K562 (cell line): ENCODE measurements at regions not wholly inside any gene's neighbourhood (a gene's known extent, or its start where the extent isn't known, plus 50 kb on each side); places are given as distances from the start of the nearest gene placed in this dataset.

ENCODE experiments used
- ATAC-seq: fragments of 200-7000 bp; cut with Tn5 transposase; 3 replicates; pipeline ENCODE4 v1.9.1; 2020; ENCODE audit warnings: moderate library complexity
- BruUV-seq: library from RNA; stranded (reverse); fragments of 400-500 nt; replicated peaks from 2 replicates; lab custom pipeline; 2021; lab: Mats Ljungman, UMichigan
- CTCF ChIA-PET: fragments of 300-600 bp; formaldehyde crosslinking; extraction: SDS; loops from one replicate; lab custom pipeline; 2021; ENCODE audit warnings: low intra/inter-chr PET ratio; lab: Yijun Ruan, JAX
- POLR2A ChIA-PET: fragments of 300-600, 350-650 bp; sonication (Branson Sonifier 250); formaldehyde crosslinking; extraction: SDS; loops from one replicate; lab custom pipeline; 2021; ENCODE audit warnings: antibody characterized with exemption, inconsistent platforms; lab: Yijun Ruan, JAX
- DNase-seq, 4 experiments: peaks; one replicate each; pipeline versions ENCODE4 v3.0.0 to v3.0.0-alpha.2; 2011 to 2018; ENCODE audit warnings: low spot score in 3 of 4, mixed read lengths in 3 of 4; ENCODE audit errors: extremely low read depth in 1 of 4
- FAIRE-seq: peaks from 2 replicates; lab custom pipeline; 2011; peaks lifted over from hg19 to GRCh38; lab: Jason Lieb, UNC
- H2AFZ ChIP-seq: 2 replicates; pipeline ENCODE4 v1.6.0; 2011; ENCODE audit warnings: low read depth, low read length, control low read depth, inconsistent platforms
- H3K27ac ChIP-seq: fragments of 200-600 bp; 3 replicates; pipeline ENCODE4 v1.8.0; 2011; ENCODE audit warnings: low read depth, mild to moderate bottlenecking, control low read depth, inconsistent platforms, low read length, moderate library complexity, mixed read lengths; ENCODE audit errors: extremely low read depth
- H3K27me3 ChIP-seq, 2 experiments: fragments of 300-600 bp in 1 of 2; 2 replicates in 1 of 2; 3 replicates in 1 of 2; pipeline versions ENCODE4 v1.6.0 to v1.8.0; 2011; ENCODE audit warnings: inconsistent platforms in 2 of 2, low read length in 2 of 2, mild to moderate bottlenecking in 1 of 2, mixed read lengths in 1 of 2, moderate library complexity in 1 of 2; ENCODE audit not compliant: control insufficient read depth in 2 of 2, insufficient read depth in 2 of 2
- H3K36me3 ChIP-seq: fragments of 300-600 bp; 3 replicates; pipeline ENCODE4 v1.8.0; 2011; ENCODE audit warnings: mild to moderate bottlenecking, low read length, inconsistent platforms; ENCODE audit not compliant: control insufficient read depth, insufficient read depth
- H3K4me1 ChIP-seq, 2 experiments: fragments of 200-600 bp in 1 of 2; replicated peaks in 1 of 2; 2 replicates in 1 of 2; 3 replicates in 1 of 2; pipeline versions ENCODE4 v1.5.1 to v1.8.0; 2011; ENCODE audit warnings: inconsistent platforms in 2 of 2, low read length in 2 of 2, mild to moderate bottlenecking in 1 of 2, mixed read lengths in 1 of 2, moderate library complexity in 1 of 2; ENCODE audit not compliant: control insufficient read depth in 2 of 2, insufficient read depth in 2 of 2
- H3K4me2 ChIP-seq: 2 replicates; pipeline ENCODE4 v1.6.1; 2011; ENCODE audit warnings: low read length, control low read depth, inconsistent platforms, mixed read lengths; ENCODE audit not compliant: insufficient read depth
- H3K4me3 ChIP-seq: fragments of 200-600 bp; sonication (generic), shearing (Covaris generic); 2 replicates; pipeline ENCODE4 v1.5.1; 2016; ENCODE audit warnings: control low read depth, inconsistent platforms
- H3K79me2 ChIP-seq: fragments of 200-600 bp; 3 replicates; pipeline ENCODE4 v1.8.0; 2011; ENCODE audit warnings: low read length, inconsistent platforms; ENCODE audit not compliant: control insufficient read depth, insufficient read depth
- H3K9ac ChIP-seq, 2 experiments: 2 replicates each; pipeline versions ENCODE4 v1.6.0 to v1.6.1; 2011; ENCODE audit warnings: low read depth in 2 of 2, low read length in 2 of 2, control low read depth in 1 of 2, inconsistent platforms in 1 of 2, mild to moderate bottlenecking in 1 of 2, mixed read lengths in 1 of 2; ENCODE audit not compliant: insufficient read depth in 1 of 2
- H3K9me1 ChIP-seq: one replicate; pipeline ENCODE4 v1.6.0; 2011; ENCODE audit warnings: inconsistent platforms, mild to moderate bottlenecking, low read length, moderate library complexity; ENCODE audit not compliant: control insufficient read depth, insufficient read depth
- H3K9me3 ChIP-seq: replicated peaks from 2 replicates; pipeline ENCODE4 v1.5.1; 2011; ENCODE audit warnings: low read depth, low read length, inconsistent platforms; ENCODE audit not compliant: control insufficient read depth, insufficient read depth
- H4K20me1 ChIP-seq: replicated peaks from 2 replicates; pipeline ENCODE4 v1.6.1; 2011; ENCODE audit warnings: low read length, inconsistent platforms, mixed read lengths; ENCODE audit not compliant: control insufficient read depth, insufficient read depth
- CHCHD3 ChIP-seq: fragments of 250-450 bp; sonication (Bioruptor Pico); IDR thresholded peaks from 2 replicates; pipeline ENCODE4 v2.1.2; 2022; ENCODE audit warnings: mild to moderate bottlenecking
- FOS ChIP-seq: IDR thresholded peaks from 3 replicates; pipeline ENCODE4 v1.6.1; 2011; ENCODE audit not compliant: insufficient read length; ENCODE audit errors: extremely low read depth
- GATAD2A ChIP-seq: fragments of 450-650 bp; IDR thresholded peaks from 2 replicates; pipeline ENCODE4 v1.6.1; 2017
- ILF3 ChIP-seq: fragments of 450-650 bp; IDR thresholded peaks from 2 replicates; pipeline ENCODE4 v1.6.1; 2018; ENCODE audit warnings: antibody characterized with exemption, mild to moderate bottlenecking, moderate library complexity, borderline replicate concordance
- MAFK ChIP-seq: IDR thresholded peaks from 2 replicates; pipeline ENCODE4 v1.6.1; 2011; ENCODE audit warnings: low read length, improper control_type of control experiment
- NFIX ChIP-seq: fragments of 250-450 bp; sonication (Bioruptor Pico); IDR thresholded peaks from 2 replicates; pipeline ENCODE4 v1.4.0; 2020; ENCODE audit warnings: low read depth, mild to moderate bottlenecking, moderate library complexity
- NFYB ChIP-seq: IDR thresholded peaks from 2 replicates; pipeline ENCODE4 v1.6.1; 2011; ENCODE audit warnings: mild to moderate bottlenecking, moderate library complexity; ENCODE audit not compliant: insufficient read length; ENCODE audit errors: extremely low read depth
- NR4A1 ChIP-seq, 2 experiments: fragments of 250-450 bp in 1 of 2; fragments of 450-650 bp in 1 of 2; sonication (Bioruptor Pico) in 1 of 2; IDR thresholded peaks; 2 replicates each; pipeline versions ENCODE4 v1.4.0 to v1.6.1; 2016 to 2020; ENCODE audit warnings: mild to moderate bottlenecking in 2 of 2, missing compliant biosample characterization in 1 of 2, missing genetic modification characterization in 1 of 2, moderate library complexity in 1 of 2
- POLR2A ChIP-seq: fragments of 450-650 bp; conservative IDR thresholded peaks from 2 replicates; pipeline ENCODE4 v1.6.1; 2016
- RBM25 ChIP-seq: fragments of 200-400 bp; formaldehyde crosslinking; IDR thresholded peaks from 2 replicates; pipeline ENCODE4 v1.6.1; 2018; ENCODE audit warnings: low read length, low read depth, moderate library complexity; ENCODE audit not compliant: severe bottlenecking
- SP2 ChIP-seq: IDR thresholded peaks from 2 replicates; pipeline ENCODE4 v1.6.1; 2011; ENCODE audit warnings: mild to moderate bottlenecking, low read depth, low read length, moderate library complexity; ENCODE audit not compliant: poor library complexity, severe bottlenecking; ENCODE audit errors: extremely low read depth
- TCF7 ChIP-seq: sonication (generic); IDR thresholded peaks from 2 replicates; pipeline ENCODE4 v1.6.1; 2016; ENCODE audit warnings: antibody characterized with exemption, borderline replicate concordance
- ZZZ3 ChIP-seq: fragments of 450-650 bp; IDR thresholded peaks from 2 replicates; pipeline ENCODE4 v1.6.1; 2016; ENCODE audit warnings: antibody characterized with exemption, mild to moderate bottlenecking, moderate library complexity
- WGBS: fragments of 100-300 bp; shearing (Covaris generic); methylation state at CpG from one replicate; pipeline ENCODE4 v1.1.6; 2016; ENCODE audit warnings: low coverage, mixed read lengths; ENCODE audit not compliant: insufficient coverage; ENCODE audit errors: missing lambda C conversion rate; 5-methylcytosine and 5-hydroxymethylcytosine counted together
- in situ Hi-C: fragments of 300-500 bp; cut with MboI; formaldehyde crosslinking; loops from 4 replicates; pipeline ENCODE4 v1.15.0; 2018; ENCODE audit warnings: inconsistent platforms, mixed read lengths
- intact Hi-C: fragments of 100-400 bp; cut with micrococcal nuclease; formaldehyde crosslinking; loops from 2 replicates; pipeline ENCODE4 v1.14.2; 2022
- TF ChIP-seq, protein P1 (sequence below), 2 experiments: fragments of 450-650 bp in 1 of 2; sonication (generic) in 1 of 2; formaldehyde crosslinking; conservative IDR thresholded peaks; 2 replicates each; pipeline versions ENCODE4 v1.4.0 to v1.8.1; 2020 to 2022; ENCODE audit warnings: mild to moderate bottlenecking in 1 of 2, missing genetic modification reagents in 1 of 2
- TF ChIP-seq, protein P2 (sequence below): fragments of 250-450 bp; sonication (Bioruptor Pico); IDR thresholded peaks from 2 replicates; pipeline ENCODE4 v1.5.0; 2021; ENCODE audit warnings: mild to moderate bottlenecking, moderate library complexity
- TF ChIP-seq, protein P3 (sequence below), 2 experiments: IDR thresholded peaks; 2 replicates each; pipeline ENCODE4 v1.6.1; 2012; ENCODE audit warnings: improper control_type of control experiment in 2 of 2, low read depth in 2 of 2, low read length in 2 of 2, borderline replicate concordance in 1 of 2
- TF ChIP-seq, protein P4 (sequence below): sonication (generic); formaldehyde crosslinking; IDR thresholded peaks from 2 replicates; pipeline ENCODE4 v1.5.0; 2020; ENCODE audit warnings: missing genetic modification reagents

DNA sequence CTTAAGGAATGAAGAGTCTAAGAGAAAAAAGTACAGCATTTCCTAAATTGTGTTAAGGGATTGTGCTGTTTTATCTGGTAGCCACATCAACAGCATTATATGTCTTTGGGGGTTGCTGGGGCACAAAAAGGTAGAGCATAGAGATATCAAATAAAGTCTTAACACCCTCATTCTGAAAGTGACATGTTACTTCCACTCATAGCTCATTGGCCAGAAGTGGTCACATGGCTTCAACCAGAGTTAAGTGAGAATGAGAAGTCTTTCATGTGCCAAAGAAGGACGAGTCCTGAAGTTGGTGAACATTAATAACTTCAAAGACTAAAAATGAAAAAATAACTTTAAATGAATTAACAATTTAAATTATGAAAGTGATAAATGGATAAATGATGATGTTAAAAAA lies 175.7 kb upstream of the ZEB2 start:
- in situ Hi-C loops, result no loop called here
- CTCF ChIA-PET, result no interaction called here
- no peaks in the 10 kb centered on the region for H3K9me1 ChIP-seq
- DNase-seq (peak in 2 of 4 experiments; percentile 25 to 31), FAIRE-seq (no peak), ATAC-seq (peak; percentile 36; the same call in 1 of the 3 replicates)
- intact Hi-C loops, result no loop called here
- no peak overlapping the region for H3K27ac ChIP-seq
- H2AFZ ChIP-seq, result peak overlapping the region; percentile 27; the same call in 1 of the 2 replicates
- no peaks in the 10 kb centered on the region for H3K9me3 ChIP-seq
- no peaks in the 10 kb centered on the region; a peak in 1 of 5 replicates for H3K4me1 ChIP-seq
- H3K36me3 ChIP-seq, result no peaks in the 10 kb centered on the region
- WGBS, result 88% methylated on average over 1 of the region's 1 CpG
- no peak overlapping the region for H3K4me2 ChIP-seq
- POLR2A ChIA-PET, result no interaction called here
- H3K9ac ChIP-seq, result no peak overlapping the region
- H3K4me3 ChIP-seq, result no peak overlapping the region
- H4K20me1 ChIP-seq, result no peaks in the 10 kb centered on the region
- H3K79me2 ChIP-seq, result no peaks in the 10 kb centered on the region
- H3K27me3 ChIP-seq, result no peaks in the 10 kb centered on the region
- BruUV-seq, result no TSS peak
- TF ChIP-seq CHCHD3 (CRISPR knock-in tag), result no peak
- no peak for TF ChIP-seq NFIX (CRISPR knock-in tag)
- TF ChIP-seq SP2, result no peak
- TF ChIP-seq FOS, result no peak
- no peak for TF ChIP-seq ZZZ3
- TF ChIP-seq, protein P1, sequence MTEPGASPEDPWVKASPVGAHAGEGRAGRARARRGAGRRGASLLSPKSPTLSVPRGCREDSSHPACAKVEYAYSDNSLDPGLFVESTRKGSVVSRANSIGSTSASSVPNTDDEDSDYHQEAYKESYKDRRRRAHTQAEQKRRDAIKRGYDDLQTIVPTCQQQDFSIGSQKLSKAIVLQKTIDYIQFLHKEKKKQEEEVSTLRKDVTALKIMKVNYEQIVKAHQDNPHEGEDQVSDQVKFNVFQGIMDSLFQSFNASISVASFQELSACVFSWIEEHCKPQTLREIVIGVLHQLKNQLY (CRISPR knock-in tag; conservative IDR thresholded peaks at IDR 0.05), result no peak
- no peak for TF ChIP-seq ILF3
- no peak for TF ChIP-seq NR4A1 (CRISPR knock-in tag; IDR thresholded peaks at IDR 0.05)
- TF ChIP-seq NR4A1 (tag; IDR thresholded peaks at IDR 0.05), result no peak
- TF ChIP-seq GATAD2A, result no peak
- TF ChIP-seq, protein P2, sequence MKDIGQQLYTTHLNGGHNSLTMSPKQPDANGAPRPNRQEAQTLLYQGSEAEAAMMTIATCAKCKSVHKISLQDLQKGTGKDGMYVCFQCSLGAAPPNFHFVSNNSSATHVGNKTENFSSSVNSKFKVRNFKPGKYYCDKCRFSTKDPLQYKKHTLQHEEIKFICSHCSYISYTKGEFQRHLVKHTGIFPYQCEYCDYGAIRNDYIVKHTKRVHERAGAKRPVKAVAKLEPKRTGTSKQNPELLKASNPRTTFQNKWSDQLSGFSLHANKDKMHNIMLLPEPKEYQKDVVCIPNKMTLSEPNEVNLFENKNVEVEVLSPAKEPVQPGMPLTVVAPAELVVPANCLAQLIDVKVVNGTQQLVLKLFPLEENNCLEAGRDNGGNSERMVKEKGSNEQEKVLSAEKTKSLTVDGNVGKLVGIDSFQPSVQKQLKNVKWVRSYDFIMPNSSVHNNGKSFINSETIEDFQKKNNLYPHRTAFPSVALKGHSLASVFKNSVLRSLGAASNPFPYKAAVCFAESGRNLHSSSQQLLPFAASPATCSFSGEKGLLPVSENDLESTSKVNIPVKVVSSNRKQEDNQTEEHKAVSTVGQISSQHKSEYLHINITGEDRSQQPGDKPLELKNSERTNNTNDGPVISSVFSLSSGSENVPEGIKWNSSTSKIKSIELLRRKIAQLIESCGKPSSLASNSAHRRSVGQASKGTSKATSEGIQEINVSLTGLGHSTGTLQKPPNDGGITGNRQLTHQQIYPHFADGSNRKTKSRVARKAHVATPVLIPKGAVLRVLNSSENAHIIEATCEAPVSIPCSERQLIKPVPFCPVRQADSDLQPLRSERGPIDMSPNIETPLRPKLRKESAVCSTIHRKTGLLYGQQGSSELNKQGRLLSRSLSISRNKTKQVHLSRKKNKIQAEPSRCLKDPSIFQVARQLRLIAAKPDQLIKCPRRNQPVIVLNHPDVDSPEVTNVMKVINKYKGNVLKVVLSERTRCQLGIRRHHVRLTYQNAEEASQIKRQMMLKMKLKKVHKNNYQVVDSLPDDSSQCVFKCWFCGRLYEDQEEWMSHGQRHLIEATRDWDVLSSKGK, result no peak
- TF ChIP-seq NFYB, result peak; percentile 91
- TF ChIP-seq, protein P3, sequence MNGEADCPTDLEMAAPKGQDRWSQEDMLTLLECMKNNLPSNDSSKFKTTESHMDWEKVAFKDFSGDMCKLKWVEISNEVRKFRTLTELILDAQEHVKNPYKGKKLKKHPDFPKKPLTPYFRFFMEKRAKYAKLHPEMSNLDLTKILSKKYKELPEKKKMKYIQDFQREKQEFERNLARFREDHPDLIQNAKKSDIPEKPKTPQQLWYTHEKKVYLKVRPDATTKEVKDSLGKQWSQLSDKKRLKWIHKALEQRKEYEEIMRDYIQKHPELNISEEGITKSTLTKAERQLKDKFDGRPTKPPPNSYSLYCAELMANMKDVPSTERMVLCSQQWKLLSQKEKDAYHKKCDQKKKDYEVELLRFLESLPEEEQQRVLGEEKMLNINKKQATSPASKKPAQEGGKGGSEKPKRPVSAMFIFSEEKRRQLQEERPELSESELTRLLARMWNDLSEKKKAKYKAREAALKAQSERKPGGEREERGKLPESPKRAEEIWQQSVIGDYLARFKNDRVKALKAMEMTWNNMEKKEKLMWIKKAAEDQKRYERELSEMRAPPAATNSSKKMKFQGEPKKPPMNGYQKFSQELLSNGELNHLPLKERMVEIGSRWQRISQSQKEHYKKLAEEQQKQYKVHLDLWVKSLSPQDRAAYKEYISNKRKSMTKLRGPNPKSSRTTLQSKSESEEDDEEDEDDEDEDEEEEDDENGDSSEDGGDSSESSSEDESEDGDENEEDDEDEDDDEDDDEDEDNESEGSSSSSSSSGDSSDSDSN (IDR thresholded peaks at IDR 0.05; ENCODE audit: borderline replicate concordance in 1 of 2, low read depth in 2 of 2, low read length in 2 of 2), result no peak
- TF ChIP-seq, protein P4, sequence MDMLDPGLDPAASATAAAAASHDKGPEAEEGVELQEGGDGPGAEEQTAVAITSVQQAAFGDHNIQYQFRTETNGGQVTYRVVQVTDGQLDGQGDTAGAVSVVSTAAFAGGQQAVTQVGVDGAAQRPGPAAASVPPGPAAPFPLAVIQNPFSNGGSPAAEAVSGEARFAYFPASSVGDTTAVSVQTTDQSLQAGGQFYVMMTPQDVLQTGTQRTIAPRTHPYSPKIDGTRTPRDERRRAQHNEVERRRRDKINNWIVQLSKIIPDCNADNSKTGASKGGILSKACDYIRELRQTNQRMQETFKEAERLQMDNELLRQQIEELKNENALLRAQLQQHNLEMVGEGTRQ (CRISPR knock-in tag), result peak; percentile 78
- TF ChIP-seq RBM25, result peak; percentile 69
- no peak for TF ChIP-seq TCF7
- TF ChIP-seq MAFK, result no peak
- TF ChIP-seq POLR2A, result no peak
